ENCODE measurements at regions not wholly inside any gene's neighbourhood (a gene's known extent, or its start where the extent isn't known, plus 50 kb on each side); places are given as distances from the start of the nearest gene placed in this dataset.

DNA sequence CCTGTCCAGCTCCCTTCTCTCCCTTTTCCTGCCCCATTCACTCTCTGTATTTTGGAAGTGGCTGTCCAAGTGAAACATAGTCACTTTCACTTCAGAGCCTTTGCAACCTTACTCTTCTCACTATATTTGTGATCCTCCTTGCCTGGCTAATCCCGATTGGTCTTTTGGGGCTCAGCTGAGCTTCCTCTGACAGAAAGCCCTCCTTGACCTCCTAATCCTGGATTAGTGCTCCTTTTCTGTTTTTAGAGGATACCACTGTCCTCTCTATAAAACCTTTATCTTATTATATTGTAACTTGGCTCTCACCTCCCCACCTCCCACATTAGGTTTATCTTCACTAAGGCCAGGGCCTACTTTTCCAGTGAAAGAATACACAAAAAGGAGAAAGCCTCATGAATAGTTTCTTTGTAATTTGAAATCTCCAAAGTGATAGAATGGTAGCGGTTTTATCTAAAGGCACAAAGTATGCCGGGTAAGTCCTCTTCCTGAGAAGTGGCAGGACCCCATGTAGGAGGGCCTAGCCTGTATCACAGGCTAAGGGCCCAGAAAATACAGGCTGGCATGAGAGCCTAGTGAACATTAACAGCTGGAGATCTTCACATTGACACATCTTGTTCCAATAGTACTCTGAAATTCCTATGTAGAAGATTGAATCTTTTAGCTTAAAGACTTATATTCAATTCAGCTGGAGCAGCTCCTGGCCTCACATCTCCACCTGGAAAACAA, 83.1 kb upstream of the GAREM1 start:
- no peak for TF ChIP-seq FOXP2 (optimal IDR thresholded peaks at IDR 0.05; ENCODE audit: borderline replicate concordance, extremely low read depth, extremely low read length, insufficient read depth)
- TF ChIP-seq POLR2AphosphoS5 (IDR thresholded peaks at IDR 0.05; ENCODE audit: low read depth, low read length): no peak
- TF ChIP-seq SIN3A (IDR thresholded peaks at IDR 0.05; ENCODE audit: borderline replicate concordance, insufficient read depth, low read length): no peak
- TF ChIP-seq REST (IDR thresholded peaks at IDR 0.05; ENCODE audit: insufficient read depth in 1 of 2, low read depth in 2 of 2, low read length in 2 of 2): no peak
- TF ChIP-seq TAF1 (IDR thresholded peaks at IDR 0.05; ENCODE audit: borderline replicate concordance, insufficient read depth, low read length): no peak

DNA sequence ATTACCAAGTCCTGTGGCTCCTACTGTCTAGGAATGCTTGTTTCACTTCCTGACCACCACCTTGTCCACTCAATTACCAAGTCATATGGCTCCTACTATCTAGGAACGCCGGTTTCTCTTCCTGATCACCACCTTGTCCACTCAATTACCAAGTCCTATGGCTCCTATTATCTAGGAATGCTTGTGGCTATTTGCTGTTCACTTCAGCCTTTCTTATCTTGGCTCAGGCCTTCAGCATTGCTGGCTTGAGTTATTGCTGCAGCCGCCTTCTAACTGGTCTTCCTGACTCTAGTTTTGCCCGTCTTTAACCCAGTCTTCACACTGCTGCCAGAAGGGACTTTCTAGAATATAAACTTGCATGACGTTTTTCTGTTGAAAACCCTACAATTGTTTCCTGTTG, 82.5 kb upstream of the GAREM1 start:
- TF ChIP-seq POLR2AphosphoS5 (IDR thresholded peaks at IDR 0.05; ENCODE audit: low read depth, low read length) (no peak), SIN3A (IDR thresholded peaks at IDR 0.05; ENCODE audit: borderline replicate concordance, insufficient read depth, low read length) (no peak), TAF1 (IDR thresholded peaks at IDR 0.05; ENCODE audit: borderline replicate concordance, insufficient read depth, low read length) (no peak), FOXP2 (optimal IDR thresholded peaks at IDR 0.05; ENCODE audit: borderline replicate concordance, extremely low read depth, extremely low read length, insufficient read depth) (no peak), REST (IDR thresholded peaks at IDR 0.05; ENCODE audit: insufficient read depth in 1 of 2, low read depth in 2 of 2, low read length in 2 of 2) (no peak)

GRCh38 chr18:32552421-32553030, 81.8 kb upstream of the GAREM1 start:
- TF ChIP-seq FOXP2 (optimal IDR thresholded peaks at IDR 0.05; ENCODE audit: borderline replicate concordance, extremely low read depth, extremely low read length, insufficient read depth) (no peak), POLR2AphosphoS5 (IDR thresholded peaks at IDR 0.05; ENCODE audit: low read depth, low read length) (no peak), SIN3A (IDR thresholded peaks at IDR 0.05; ENCODE audit: borderline replicate concordance, insufficient read depth, low read length) (no peak), TAF1 (IDR thresholded peaks at IDR 0.05; ENCODE audit: borderline replicate concordance, insufficient read depth, low read length) (no peak), REST (IDR thresholded peaks at IDR 0.05; ENCODE audit: insufficient read depth in 1 of 2, low read depth in 2 of 2, low read length in 2 of 2) (no peak)

DNA sequence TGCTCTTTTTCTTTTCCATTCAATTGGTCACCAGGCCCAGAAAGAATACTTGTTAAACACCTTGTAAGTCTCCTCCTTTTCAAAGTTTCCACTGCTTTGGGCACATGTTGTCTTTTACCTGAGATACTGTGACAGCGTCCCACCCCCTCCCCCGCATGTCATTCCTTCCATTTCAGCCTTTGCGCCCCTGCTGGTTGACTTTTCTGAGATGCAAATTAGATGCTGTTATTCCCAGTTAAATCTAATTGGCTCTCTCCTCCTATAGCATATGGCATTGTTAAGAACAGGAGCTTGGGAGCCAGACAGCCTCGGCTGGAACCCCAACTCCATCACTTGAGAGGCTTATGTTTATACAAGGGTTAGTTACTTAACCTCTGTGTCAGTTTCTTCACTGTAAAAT, 80.3 kb upstream of the GAREM1 start:
- TF ChIP-seq SIN3A (IDR thresholded peaks at IDR 0.05; ENCODE audit: borderline replicate concordance, insufficient read depth, low read length): no peak
- no peak for TF ChIP-seq POLR2AphosphoS5 (IDR thresholded peaks at IDR 0.05; ENCODE audit: low read depth, low read length)
- no peak for TF ChIP-seq TAF1 (IDR thresholded peaks at IDR 0.05; ENCODE audit: borderline replicate concordance, insufficient read depth, low read length)
- TF ChIP-seq FOXP2 (optimal IDR thresholded peaks at IDR 0.05; ENCODE audit: borderline replicate concordance, extremely low read depth, extremely low read length, insufficient read depth): no peak
- no peak for TF ChIP-seq REST (IDR thresholded peaks at IDR 0.05; ENCODE audit: insufficient read depth in 1 of 2, low read depth in 2 of 2, low read length in 2 of 2)
